ENCODE measurements at regions not wholly inside any gene's neighbourhood (a gene's known extent, or its start where the extent isn't known, plus 50 kb on each side); places are given as distances from the start of the nearest gene placed in this dataset.

- TF ChIP-seq POLR2A (IDR thresholded peaks at IDR 0.05) (no peak), CTCF (IDR thresholded peaks at IDR 0.05) (no peak)
These were observed 233.0 kb downstream of the WDR11 start for GRCh38 chr10:121084016-121084674.
